Esophagus muscularis mucosa (tissue), 4 donors: ENCODE measurements at regions not wholly inside any gene's neighbourhood (a gene's known extent, or its start where the extent isn't known, plus 50 kb on each side); places are given as distances from the start of the nearest gene placed in this dataset.
"Not testable (repeated sequence)": the region's sequence is repeated elsewhere in the genome, so short reads cannot be mapped to it uniquely, and the experiment has no call there.

Experiments
- DNase-seq: peaks from one replicate; pipeline ENCODE4 v3.0.0-alpha.2; 2017; ENCODE audit errors: extremely low spot score
- H3K27ac ChIP-seq, 4 donors: fragments of 200-600 bp; sonication (generic); replicated peaks in 1 of 4; 1 replicate in 3 of 4; 2 replicates in 1 of 4; pipeline ENCODE4 v1.5.1; 2016 to 2019; ENCODE audit warnings: mild to moderate bottlenecking in 1 of 4
- H3K27me3 ChIP-seq, 4 donors: fragments of 200-600 bp; sonication (generic); one replicate each; pipeline versions ENCODE4 v1.5.1 to v1.6.0; 2016 to 2019
- H3K36me3 ChIP-seq, 4 donors: fragments of 200-600 bp; sonication (generic); one replicate each; pipeline ENCODE4 v1.5.1; 2016 to 2019
- H3K4me1 ChIP-seq, 4 donors: fragments of 200-600 bp; sonication (generic); one replicate each; pipeline ENCODE4 v1.5.1; 2016 to 2019
- H3K4me3 ChIP-seq, 4 donors: fragments of 200-600 bp; sonication (generic); 1 replicate in 2 of 4; 2 replicates in 2 of 4; pipeline ENCODE4 v1.5.1; 2016 to 2019; ENCODE audit warnings: mild to moderate bottlenecking in 4 of 4, moderate library complexity in 1 of 4
- H3K9me3 ChIP-seq, 4 donors: fragments of 200-600 bp; sonication (generic); 1 replicate in 3 of 4; 2 replicates in 1 of 4; pipeline ENCODE4 v1.5.1; 2016 to 2019
- EP300 ChIP-seq: sonication (generic); formaldehyde crosslinking; IDR thresholded peaks from one replicate; pipeline ENCODE4 v1.6.1; 2017; ENCODE audit warnings: antibody characterized with exemption
- POLR2A ChIP-seq: fragments of 450-650 bp; IDR thresholded peaks from one replicate; pipeline ENCODE4 v1.6.1; 2017; ENCODE audit warnings: antibody characterized with exemption, moderate library complexity, mild to moderate bottlenecking, low read depth
- POLR2AphosphoS5 ChIP-seq, 2 donors: sonication (generic); formaldehyde crosslinking; IDR thresholded peaks; one replicate each; pipeline ENCODE4 v1.6.1; 2017; ENCODE audit warnings: antibody characterized with exemption in 2 of 2
- WGBS: methylation state at CpG from one replicate; pipeline ENCODE4 v1.1.5; 2018; 5-methylcytosine and 5-hydroxymethylcytosine counted together
- intact Hi-C: fragments of 100-400 bp; cut with DNase I; formaldehyde crosslinking; loops from one replicate; pipeline ENCODE4 v1.15.1; 2023
- TF ChIP-seq, protein P1 (sequence below), 3 experiments: fragments of 200-600 bp in 2 of 3; fragments of 450-650 bp in 1 of 3; sonication (generic) in 2 of 3; IDR thresholded peaks; one replicate each; pipeline ENCODE4 v1.5.1; 2017 to 2019; ENCODE audit warnings: antibody characterized with exemption in 3 of 3, mild to moderate bottlenecking in 2 of 3, moderate library complexity in 1 of 3

DNA sequence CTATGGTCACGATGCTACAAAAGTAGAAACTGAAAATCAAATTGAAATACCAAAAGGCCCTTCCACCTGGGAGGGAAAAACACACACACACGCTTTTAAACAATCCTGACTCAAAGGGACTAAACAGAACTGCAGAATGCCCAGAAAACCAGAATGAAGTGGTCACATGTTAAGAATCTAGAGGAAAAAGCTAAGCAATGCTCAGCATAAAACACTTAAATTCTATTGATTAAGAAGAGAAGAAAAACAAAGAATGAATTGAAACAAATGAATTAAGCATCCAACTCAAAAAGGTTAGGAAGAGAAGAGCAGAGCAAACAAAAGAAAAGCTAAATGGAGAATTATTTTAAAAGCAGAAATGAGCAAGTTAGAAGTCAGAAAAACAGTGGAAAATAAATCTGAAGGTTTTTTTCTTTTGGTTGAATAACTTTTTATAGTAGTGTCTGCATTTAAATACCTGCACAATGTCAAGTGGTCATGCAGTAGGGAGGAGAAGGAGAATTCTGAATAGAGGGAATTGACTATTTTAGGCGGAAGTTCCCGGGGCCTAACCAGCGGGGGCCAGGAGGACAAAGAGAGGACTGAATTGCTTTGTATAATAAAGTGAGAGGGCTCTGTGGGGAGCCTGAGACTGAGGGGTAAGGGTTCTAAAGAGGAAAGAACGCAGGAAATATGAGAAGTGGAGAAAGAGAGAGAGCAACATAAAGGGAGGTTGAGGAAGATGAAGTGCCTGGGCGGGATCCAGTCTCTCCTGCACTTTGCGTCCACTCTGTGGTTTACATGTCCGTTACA, 146.8 kb downstream of the ATPSCKMT start:
- 65% methylated on average over 9 of the region's 9 CpGs for WGBS
- intact Hi-C loops = no loop called here
- DNase-seq = no peak

DNA sequence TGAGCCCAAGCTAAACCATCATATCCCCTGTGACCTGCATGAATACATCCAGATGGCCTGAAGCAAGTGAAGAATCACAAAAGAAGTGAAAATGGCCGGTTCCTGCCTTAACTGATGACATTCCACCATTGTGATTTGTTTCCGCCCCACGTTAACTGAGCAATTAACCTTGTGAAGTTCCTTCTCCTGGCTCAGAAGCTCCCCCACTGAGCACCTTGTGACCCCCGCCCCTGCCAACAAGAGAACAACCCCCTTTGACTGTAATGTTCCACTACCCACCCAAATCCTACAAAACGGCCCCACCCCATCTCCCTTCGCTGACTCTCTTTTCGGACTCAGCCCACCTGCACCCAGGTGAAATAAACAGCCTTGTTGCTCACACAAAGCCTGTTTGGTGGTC, 147.5 kb downstream of the ATPSCKMT start:
- H3K27ac ChIP-seq, H3K4me3 ChIP-seq, H3K27me3 ChIP-seq, H3K4me1 ChIP-seq, intact Hi-C loops, DNase-seq, H3K36me3 ChIP-seq: not testable (repeated sequence)
- H3K9me3 ChIP-seq = peaks cover 0 to 12% (median 3%) of the 10 kb centered on the region in 4 donors
- WGBS = 85% methylated on average over 7 of the region's 7 CpGs

More for the DNA sequence above, 146.8 kb downstream of the ATPSCKMT start:
- H3K4me1 ChIP-seq = no peaks in the 10 kb centered on the region
- H3K27ac ChIP-seq = no peak overlapping the region
- no peak overlapping the region for H3K4me3 ChIP-seq
- H3K36me3 ChIP-seq = no peaks in the 10 kb centered on the region
- no peak for TF ChIP-seq POLR2A
- no peak for TF ChIP-seq EP300
- no peak for TF ChIP-seq POLR2AphosphoS5 (IDR thresholded peaks at IDR 0.05)
- TF ChIP-seq, protein P1, sequence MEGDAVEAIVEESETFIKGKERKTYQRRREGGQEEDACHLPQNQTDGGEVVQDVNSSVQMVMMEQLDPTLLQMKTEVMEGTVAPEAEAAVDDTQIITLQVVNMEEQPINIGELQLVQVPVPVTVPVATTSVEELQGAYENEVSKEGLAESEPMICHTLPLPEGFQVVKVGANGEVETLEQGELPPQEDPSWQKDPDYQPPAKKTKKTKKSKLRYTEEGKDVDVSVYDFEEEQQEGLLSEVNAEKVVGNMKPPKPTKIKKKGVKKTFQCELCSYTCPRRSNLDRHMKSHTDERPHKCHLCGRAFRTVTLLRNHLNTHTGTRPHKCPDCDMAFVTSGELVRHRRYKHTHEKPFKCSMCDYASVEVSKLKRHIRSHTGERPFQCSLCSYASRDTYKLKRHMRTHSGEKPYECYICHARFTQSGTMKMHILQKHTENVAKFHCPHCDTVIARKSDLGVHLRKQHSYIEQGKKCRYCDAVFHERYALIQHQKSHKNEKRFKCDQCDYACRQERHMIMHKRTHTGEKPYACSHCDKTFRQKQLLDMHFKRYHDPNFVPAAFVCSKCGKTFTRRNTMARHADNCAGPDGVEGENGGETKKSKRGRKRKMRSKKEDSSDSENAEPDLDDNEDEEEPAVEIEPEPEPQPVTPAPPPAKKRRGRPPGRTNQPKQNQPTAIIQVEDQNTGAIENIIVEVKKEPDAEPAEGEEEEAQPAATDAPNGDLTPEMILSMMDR (IDR thresholded peaks at IDR 0.05) = no peak
- peaks cover 0 to 12% (median 3%) of the 10 kb centered on the region in 4 donors for H3K9me3 ChIP-seq
- no peaks in the 10 kb centered on the region for H3K27me3 ChIP-seq

DNA sequence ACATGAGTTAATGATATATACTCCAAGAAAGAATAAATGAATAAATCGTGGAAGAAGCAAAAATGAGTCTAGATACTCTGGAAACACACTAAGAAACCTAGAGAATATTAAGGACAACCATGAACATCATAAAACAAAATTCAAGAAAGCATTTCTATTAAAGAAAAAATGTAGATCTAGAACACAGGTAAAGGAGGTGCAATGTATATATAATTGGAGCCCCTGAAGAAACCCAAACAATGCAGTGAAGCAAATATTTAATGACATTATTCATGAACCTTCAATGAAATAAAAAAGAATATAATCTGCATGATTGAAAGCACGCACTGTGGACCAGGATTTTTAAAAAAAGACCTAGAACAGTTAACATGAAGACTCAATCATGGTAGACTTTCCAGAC, 150.1 kb downstream of the ATPSCKMT start:
- DNase-seq = no peak
- Histone ChIP-seq H3K27me3 (no peaks in the 10 kb centered on the region), H3K4me3 (no peak overlapping the region), H3K9me3 (peaks cover 0 to 17% (median 6%) of the 10 kb centered on the region in 4 donors), H3K27ac (no peak overlapping the region), H3K4me1 (no peaks in the 10 kb centered on the region), H3K36me3 (no peaks in the 10 kb centered on the region)
- whole genome bisulfite sequencing = 77% methylated on average over 2 of the region's 2 CpGs
- TF ChIP-seq POLR2A = no peak
- no peak for TF ChIP-seq POLR2AphosphoS5 (IDR thresholded peaks at IDR 0.05)
- TF ChIP-seq, protein P1 (IDR thresholded peaks at IDR 0.05) = no peak
- TF ChIP-seq EP300 = no peak
- intact Hi-C loops = no loop called here

DNA sequence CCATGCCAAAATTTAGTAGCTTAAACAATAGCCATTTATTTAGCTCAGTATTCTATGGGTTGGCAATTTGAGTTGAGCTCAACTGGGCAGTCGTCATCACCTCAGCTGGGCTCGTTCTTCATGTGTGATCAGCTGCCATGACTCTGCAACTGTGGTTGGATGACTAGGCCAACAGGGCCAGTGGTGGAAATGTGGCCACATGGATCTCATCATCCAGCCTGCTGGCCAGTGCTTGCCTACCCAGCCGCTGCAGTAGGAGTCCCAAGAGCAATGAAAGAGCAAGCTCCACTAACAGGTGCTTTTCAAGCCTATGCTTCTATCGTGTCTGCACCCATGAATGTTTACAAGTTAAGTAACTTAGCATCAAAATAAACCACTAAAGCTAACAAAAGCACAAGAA, 158.0 kb downstream of the ATPSCKMT start:
- H3K4me1 ChIP-seq = no peaks in the 10 kb centered on the region
- H3K27ac ChIP-seq = no peak overlapping the region
- no peaks in the 10 kb centered on the region for H3K36me3 ChIP-seq
- H3K4me3 ChIP-seq = no peak overlapping the region
- intact Hi-C loops = no loop called here
- no peaks in the 10 kb centered on the region for H3K27me3 ChIP-seq
- no peak for TF ChIP-seq POLR2AphosphoS5 (IDR thresholded peaks at IDR 0.05)
- TF ChIP-seq, protein P1 (IDR thresholded peaks at IDR 0.05) = no peak
- WGBS = 65% methylated on average over 4 of the region's 4 CpGs
- H3K9me3 ChIP-seq = peaks cover 0 to 20% (median 7%) of the 10 kb centered on the region in 4 donors
- DNase-seq = peak; percentile 50

DNA sequence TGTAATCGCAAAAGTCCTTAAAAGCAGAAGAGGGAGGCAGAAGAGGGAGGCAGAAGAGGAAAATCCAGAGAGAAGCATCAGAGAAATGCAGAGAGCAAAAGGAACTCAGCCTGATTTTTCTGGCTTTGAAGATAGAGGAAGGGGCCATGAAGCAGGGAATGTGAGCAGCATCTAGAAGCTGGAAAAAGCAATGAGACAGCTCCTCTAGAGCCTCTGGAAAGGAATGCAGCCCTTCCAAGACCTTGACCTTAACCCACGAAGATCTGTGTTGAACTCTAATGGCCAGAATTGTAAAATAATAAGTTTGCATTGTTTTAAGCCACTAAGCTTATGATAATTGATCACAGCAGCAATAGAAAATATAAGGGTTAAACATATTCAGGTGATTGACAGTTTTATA, 159.6 kb downstream of the ATPSCKMT start:
- intact Hi-C loops = no loop called here

More for the DNA sequence above, 159.6 kb downstream of the ATPSCKMT start:
- Histone ChIP-seq H3K9me3 (peaks cover 0 to 10% (median 7%) of the 10 kb centered on the region in 4 donors), H3K27ac (no peak overlapping the region), H3K4me1 (no peaks in the 10 kb centered on the region), H3K36me3 (no peaks in the 10 kb centered on the region), H3K27me3 (no peaks in the 10 kb centered on the region), H3K4me3 (no peak overlapping the region)
- DNase-seq = peak; percentile 42
- 72% methylated on average over 2 of the region's 2 CpGs for WGBS
- TF ChIP-seq EP300 = no peak
- no peak for TF ChIP-seq POLR2A
- TF ChIP-seq, protein P1 (IDR thresholded peaks at IDR 0.05) = no peak
- TF ChIP-seq POLR2AphosphoS5 (IDR thresholded peaks at IDR 0.05) = no peak
